ENCODE measurements at regions not wholly inside any gene's neighbourhood (a gene's known extent, or its start where the extent isn't known, plus 50 kb on each side); places are given as distances from the start of the nearest gene placed in this dataset.
"Not testable (repeated sequence)": the region's sequence is repeated elsewhere in the genome, so short reads cannot be mapped to it uniquely, and the experiment has no call there.

DNA sequence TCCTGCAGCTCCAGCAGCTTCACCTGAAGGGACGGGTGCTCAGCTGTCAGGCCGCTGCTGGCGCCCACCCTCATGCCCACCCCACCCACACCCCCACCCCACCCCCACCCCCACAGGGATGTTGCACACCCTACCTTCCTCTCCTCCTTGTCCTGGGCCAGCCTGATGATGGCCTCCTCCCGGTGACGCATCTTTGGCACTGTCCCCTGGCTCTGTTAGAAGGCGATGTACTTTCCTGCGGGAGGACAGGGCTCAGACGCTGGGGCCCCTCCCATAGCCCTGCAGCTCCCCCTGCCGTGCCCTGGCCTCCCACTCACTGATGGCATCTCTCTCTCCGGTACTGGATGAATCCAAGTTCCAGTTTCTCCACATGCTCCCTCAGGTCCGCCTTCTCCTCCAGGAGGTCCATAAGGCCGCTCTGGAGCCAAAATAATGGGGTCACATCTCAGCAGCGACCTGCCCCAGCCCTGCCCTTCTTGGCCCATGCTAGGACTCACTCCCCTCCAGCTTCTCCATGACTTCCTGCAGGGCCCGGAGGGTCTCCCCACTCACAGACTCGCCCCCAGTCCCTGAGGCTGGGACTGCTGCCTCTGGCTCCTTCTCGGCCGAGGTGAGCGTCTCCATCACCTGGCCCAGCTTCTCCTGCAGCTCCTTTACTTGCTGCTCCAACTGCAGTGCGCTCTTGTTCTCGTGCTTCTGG is 55.2 kb downstream of the GOLGA8B start:
- not testable (repeated sequence) for H3K79me2 ChIP-seq (ENCODE audit: control insufficient read depth, insufficient read depth, low read length); H2AFZ ChIP-seq (ENCODE audit: low read length); H3K4me3 ChIP-seq (replicated peaks in 1 of 4; ENCODE audit: control extremely low read depth in 1 of 4, insufficient read depth in 1 of 4, low read depth in 3 of 4, low read length in 4 of 4); H3K27me3 ChIP-seq (ENCODE audit: control insufficient read depth, insufficient read depth, low read length); H3K27ac ChIP-seq (ENCODE audit: insufficient read depth, low read length); H4K20me1 ChIP-seq (ENCODE audit: control insufficient read depth, extremely low read depth, insufficient read depth, low read length); H3K4me1 ChIP-seq (ENCODE audit: control insufficient read depth, extremely low read depth, insufficient read depth, low read length); H3K9ac ChIP-seq (ENCODE audit: insufficient read depth, low read length); H3K9me3 ChIP-seq (ENCODE audit: control insufficient read depth, insufficient read depth, low read depth, low read length); DNase-seq (ENCODE audit: low read depth in 2 of 2); H3K4me2 ChIP-seq (ENCODE audit: extremely low read depth, insufficient read depth, low read length); H3K36me3 ChIP-seq (ENCODE audit: control insufficient read depth, insufficient read depth, low read length)

DNA sequence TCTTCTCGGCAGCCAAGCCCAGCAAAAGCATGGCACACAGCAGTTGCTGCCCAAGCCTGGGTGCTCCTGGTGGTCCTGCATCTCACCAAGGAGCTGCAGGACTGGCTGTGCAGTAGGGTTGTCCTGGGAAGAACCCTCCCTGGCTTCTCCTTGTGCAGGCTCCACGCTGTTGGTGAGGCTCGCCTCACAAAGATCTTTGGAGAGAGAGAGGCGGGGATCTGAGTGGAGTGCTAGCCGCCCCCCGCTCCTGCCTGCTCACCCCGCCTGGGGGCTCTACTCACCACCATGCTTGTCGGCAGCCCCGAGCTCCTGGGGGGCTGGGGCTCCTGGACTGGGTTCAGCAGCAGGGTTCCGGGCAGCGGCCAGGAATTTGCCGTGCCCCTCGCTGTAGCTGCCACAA is 55.8 kb downstream of the GOLGA8B start:
- H3K36me3 ChIP-seq (ENCODE audit: control insufficient read depth, insufficient read depth, low read length); H3K4me1 ChIP-seq (ENCODE audit: control insufficient read depth, extremely low read depth, insufficient read depth, low read length); H3K4me2 ChIP-seq (ENCODE audit: extremely low read depth, insufficient read depth, low read length); H2AFZ ChIP-seq (ENCODE audit: low read length); H3K27ac ChIP-seq (ENCODE audit: insufficient read depth, low read length); H4K20me1 ChIP-seq (ENCODE audit: control insufficient read depth, extremely low read depth, insufficient read depth, low read length); H3K9me3 ChIP-seq (ENCODE audit: control insufficient read depth, insufficient read depth, low read depth, low read length); H3K4me3 ChIP-seq (replicated peaks in 1 of 4; ENCODE audit: control extremely low read depth in 1 of 4, insufficient read depth in 1 of 4, low read depth in 3 of 4, low read length in 4 of 4); H3K9ac ChIP-seq (ENCODE audit: insufficient read depth, low read length); DNase-seq (ENCODE audit: low read depth in 2 of 2); H3K79me2 ChIP-seq (ENCODE audit: control insufficient read depth, insufficient read depth, low read length); H3K27me3 ChIP-seq (ENCODE audit: control insufficient read depth, insufficient read depth, low read length): not testable (repeated sequence)

DNA sequence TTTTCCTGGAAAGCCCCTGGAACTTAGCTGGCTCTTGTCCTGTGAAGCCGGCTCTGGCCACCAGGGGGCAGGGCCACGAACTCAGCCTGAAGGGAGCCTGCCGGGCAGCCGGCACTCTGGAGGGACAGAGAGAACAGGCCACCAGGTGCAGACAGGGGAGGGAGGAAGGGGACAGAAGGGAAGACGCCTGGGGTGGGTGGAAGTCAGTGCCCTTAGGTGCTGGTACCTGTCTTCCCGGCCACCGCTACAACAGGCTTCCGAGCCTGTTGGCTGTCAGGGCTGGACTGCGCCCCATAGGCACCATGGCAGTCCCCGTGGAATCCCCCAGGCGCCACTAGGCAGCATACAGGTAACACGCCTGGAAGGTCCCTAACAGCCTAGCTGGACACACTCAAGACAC is 59.6 kb downstream of the GOLGA8B start:
- not testable (repeated sequence) for H3K9ac ChIP-seq (ENCODE audit: insufficient read depth, low read length); H3K27me3 ChIP-seq (ENCODE audit: control insufficient read depth, insufficient read depth, low read length); H3K27ac ChIP-seq (ENCODE audit: insufficient read depth, low read length); H2AFZ ChIP-seq (ENCODE audit: low read length); H3K4me1 ChIP-seq (ENCODE audit: control insufficient read depth, extremely low read depth, insufficient read depth, low read length); H3K9me3 ChIP-seq (ENCODE audit: control insufficient read depth, insufficient read depth, low read depth, low read length); H4K20me1 ChIP-seq (ENCODE audit: control insufficient read depth, extremely low read depth, insufficient read depth, low read length); H3K79me2 ChIP-seq (ENCODE audit: control insufficient read depth, insufficient read depth, low read length); H3K36me3 ChIP-seq (ENCODE audit: control insufficient read depth, insufficient read depth, low read length); H3K4me2 ChIP-seq (ENCODE audit: extremely low read depth, insufficient read depth, low read length); H3K4me3 ChIP-seq (replicated peaks in 1 of 4; ENCODE audit: control extremely low read depth in 1 of 4, insufficient read depth in 1 of 4, low read depth in 3 of 4, low read length in 4 of 4); DNase-seq (ENCODE audit: low read depth in 2 of 2)

DNA sequence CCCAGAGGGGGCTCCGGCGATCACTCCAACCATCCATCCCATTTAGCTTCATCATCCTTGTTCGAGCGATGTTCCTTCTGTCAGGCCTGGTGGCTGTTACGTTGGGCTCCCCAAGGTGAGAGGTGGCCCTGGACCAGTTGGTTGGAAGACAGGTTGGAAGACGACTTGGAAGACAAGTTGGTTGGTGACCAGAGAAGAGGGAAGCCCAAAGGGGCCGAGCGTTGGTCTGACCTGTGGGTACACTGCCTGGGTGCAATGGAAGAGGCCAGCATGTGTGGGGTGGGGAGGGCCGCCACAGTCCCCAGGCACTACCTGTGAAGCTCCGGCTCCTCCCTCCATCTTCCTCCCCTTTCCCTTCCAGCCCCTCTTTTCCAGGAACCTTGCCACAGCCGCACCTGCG is 60.9 kb downstream of the GOLGA8B start:
- H3K27me3 ChIP-seq (ENCODE audit: control insufficient read depth, insufficient read depth, low read length); H2AFZ ChIP-seq (ENCODE audit: low read length); H3K79me2 ChIP-seq (ENCODE audit: control insufficient read depth, insufficient read depth, low read length); H3K9ac ChIP-seq (ENCODE audit: insufficient read depth, low read length); H3K4me3 ChIP-seq (replicated peaks in 1 of 4; ENCODE audit: control extremely low read depth in 1 of 4, insufficient read depth in 1 of 4, low read depth in 3 of 4, low read length in 4 of 4); H3K9me3 ChIP-seq (ENCODE audit: control insufficient read depth, insufficient read depth, low read depth, low read length); H3K4me1 ChIP-seq (ENCODE audit: control insufficient read depth, extremely low read depth, insufficient read depth, low read length); H3K36me3 ChIP-seq (ENCODE audit: control insufficient read depth, insufficient read depth, low read length); H4K20me1 ChIP-seq (ENCODE audit: control insufficient read depth, extremely low read depth, insufficient read depth, low read length); DNase-seq (ENCODE audit: low read depth in 2 of 2); H3K4me2 ChIP-seq (ENCODE audit: extremely low read depth, insufficient read depth, low read length); H3K27ac ChIP-seq (ENCODE audit: insufficient read depth, low read length): not testable (repeated sequence)

DNA sequence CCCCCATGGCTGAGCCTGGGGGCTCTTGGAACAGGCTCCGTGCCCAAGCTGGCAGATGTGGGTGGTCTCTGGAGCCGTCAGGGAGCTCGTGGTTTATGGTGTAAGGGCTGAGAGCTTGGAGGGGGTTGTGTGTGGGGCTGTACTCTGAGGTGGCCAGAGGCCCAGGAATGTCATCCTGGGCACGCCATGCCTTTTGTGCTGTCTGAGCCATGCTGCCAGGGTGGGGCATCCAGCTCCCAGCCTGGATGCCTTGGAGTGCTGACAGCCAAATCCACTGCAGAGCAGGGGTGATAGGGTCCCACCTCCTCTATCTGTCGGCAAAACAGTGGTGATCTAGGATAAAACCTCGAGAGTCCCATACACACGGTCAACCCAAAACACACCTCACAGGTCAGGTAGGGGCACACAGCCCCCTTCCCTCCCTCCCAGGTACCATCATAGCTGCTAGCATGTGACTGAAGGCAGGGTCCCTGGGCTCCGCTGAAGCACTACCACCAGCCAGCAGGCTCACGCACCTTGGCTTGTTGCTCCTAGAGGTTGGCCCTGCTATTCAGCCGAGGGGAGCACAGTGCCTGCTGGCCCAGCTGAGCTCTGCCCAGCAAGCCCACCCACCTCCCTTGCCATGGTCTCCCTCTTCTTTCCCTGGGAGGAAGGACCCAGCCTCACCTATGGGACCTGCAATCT is 61.5 kb downstream of the GOLGA8B start:
- H4K20me1 ChIP-seq (ENCODE audit: control insufficient read depth, extremely low read depth, insufficient read depth, low read length); H3K4me3 ChIP-seq (replicated peaks in 1 of 4; ENCODE audit: control extremely low read depth in 1 of 4, insufficient read depth in 1 of 4, low read depth in 3 of 4, low read length in 4 of 4); DNase-seq (ENCODE audit: low read depth in 2 of 2); H3K4me1 ChIP-seq (ENCODE audit: control insufficient read depth, extremely low read depth, insufficient read depth, low read length); H3K4me2 ChIP-seq (ENCODE audit: extremely low read depth, insufficient read depth, low read length); H3K27ac ChIP-seq (ENCODE audit: insufficient read depth, low read length); H3K9ac ChIP-seq (ENCODE audit: insufficient read depth, low read length); H3K27me3 ChIP-seq (ENCODE audit: control insufficient read depth, insufficient read depth, low read length); H3K9me3 ChIP-seq (ENCODE audit: control insufficient read depth, insufficient read depth, low read depth, low read length); H2AFZ ChIP-seq (ENCODE audit: low read length); H3K79me2 ChIP-seq (ENCODE audit: control insufficient read depth, insufficient read depth, low read length); H3K36me3 ChIP-seq (ENCODE audit: control insufficient read depth, insufficient read depth, low read length): not testable (repeated sequence)

Measured in fibroblast of lung (primary cell).